GM18505 (cell line): ENCODE measurements at regions not wholly inside any gene's neighbourhood (a gene's known extent, or its start where the extent isn't known, plus 50 kb on each side); places are given as distances from the start of the nearest gene placed in this dataset.

Source experiments
- ATAC-seq: cut with Tn5 transposase; IDR thresholded peaks from one replicate; pipeline ENCODE4 v1.9.1; 2021; ENCODE audit not compliant: unreplicated experiment
- POLR2A ChIP-seq: IDR thresholded peaks from 4 replicates; pipeline ENCODE4 v1.6.1; 2011; ENCODE audit warnings: borderline replicate concordance; ENCODE audit not compliant: insufficient read depth, insufficient read length; ENCODE audit errors: extremely low read depth

- TF ChIP-seq POLR2A, result no peak
These were observed 555.9 kb downstream of the VRK1 start for GRCh38 chr14:97353102-97353501.

DNA sequence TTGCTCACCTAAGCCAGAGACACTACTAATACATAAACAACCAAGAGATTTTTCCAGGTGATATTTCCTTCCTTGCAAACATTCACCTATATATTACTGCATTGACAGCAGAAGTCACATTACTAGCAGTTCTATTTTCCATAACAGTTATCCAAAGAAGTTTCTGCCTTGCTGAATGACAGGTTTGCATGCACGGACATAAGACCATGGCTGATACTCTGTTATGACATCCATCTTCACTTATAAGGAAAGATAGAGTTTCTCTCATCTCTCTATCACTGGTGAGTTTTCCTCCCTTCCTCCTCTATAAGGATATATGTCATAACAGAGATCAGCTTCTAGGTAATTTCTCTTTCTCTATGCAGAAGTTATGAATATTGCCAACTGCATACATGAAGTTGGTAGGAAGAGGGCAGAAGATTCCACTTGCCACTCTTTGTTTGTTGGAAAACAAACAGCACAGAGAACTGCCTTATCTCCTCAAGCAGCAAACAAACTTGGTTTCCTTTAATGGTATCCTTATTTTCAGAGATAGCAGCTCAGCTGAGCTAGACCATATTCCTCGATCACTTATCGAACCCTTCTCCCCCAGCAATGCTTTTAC, 557.0 kb downstream of the VRK1 start:
- ATAC-seq, result no peak
- TF ChIP-seq POLR2A, result no peak

More at GRCh38 chr14:97353102-97353501, 555.9 kb downstream of the VRK1 start:
- no peak for ATAC-seq

- ATAC-seq, result no peak
- TF ChIP-seq POLR2A, result no peak
These were observed 562.2 kb downstream of the VRK1 start for GRCh38 chr14:97359341-97359740.

DNA sequence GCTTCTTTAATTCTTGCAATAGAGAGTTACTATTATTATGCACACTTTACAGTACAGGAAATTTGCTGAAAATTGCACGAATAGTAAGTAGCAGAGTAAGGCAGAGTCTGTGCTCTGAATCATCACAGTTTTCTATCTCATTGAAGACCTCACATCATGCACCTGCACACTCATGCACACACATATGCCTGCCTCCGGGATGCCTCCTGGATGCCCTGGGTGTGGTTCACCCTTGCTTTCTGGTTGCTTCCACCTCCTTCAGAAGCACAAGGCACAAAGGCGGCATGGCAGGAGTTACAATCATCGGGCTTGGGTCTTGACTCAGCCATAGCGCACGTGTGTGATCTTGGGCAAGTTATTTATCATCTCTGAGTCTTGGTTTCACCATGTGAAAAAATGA, 564.0 kb downstream of the VRK1 start:
- TF ChIP-seq POLR2A, result no peak
- no peak for ATAC-seq

GRCh38 chr14:97361958-97362357, 564.8 kb downstream of the VRK1 start:
- ATAC-seq, result no peak
- no peak for TF ChIP-seq POLR2A

GRCh38 chr14:97366400-97366799, 569.2 kb downstream of the VRK1 start:
- no peak for ATAC-seq
- TF ChIP-seq POLR2A, result no peak

DNA sequence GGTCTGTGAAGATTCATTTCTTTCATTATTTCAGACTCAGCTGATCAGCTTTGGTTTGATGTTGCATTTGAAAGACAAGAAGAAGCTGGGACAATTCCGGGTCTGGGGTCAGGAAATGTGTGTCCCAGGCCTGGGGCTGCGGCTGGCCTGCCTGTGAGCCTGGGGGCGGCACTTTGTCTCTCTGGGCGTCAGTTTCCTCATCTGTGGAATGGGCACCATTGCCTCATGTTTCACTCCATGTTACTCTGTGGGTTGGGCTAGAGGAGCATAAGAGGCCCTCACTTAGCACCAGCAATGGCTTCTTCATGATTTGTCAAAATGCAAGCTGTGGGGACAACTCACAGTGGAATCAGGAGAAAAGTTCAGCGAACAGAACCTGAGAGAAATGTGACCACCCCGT, 570.1 kb downstream of the VRK1 start:
- no peak for TF ChIP-seq POLR2A
- no peak for ATAC-seq

DNA sequence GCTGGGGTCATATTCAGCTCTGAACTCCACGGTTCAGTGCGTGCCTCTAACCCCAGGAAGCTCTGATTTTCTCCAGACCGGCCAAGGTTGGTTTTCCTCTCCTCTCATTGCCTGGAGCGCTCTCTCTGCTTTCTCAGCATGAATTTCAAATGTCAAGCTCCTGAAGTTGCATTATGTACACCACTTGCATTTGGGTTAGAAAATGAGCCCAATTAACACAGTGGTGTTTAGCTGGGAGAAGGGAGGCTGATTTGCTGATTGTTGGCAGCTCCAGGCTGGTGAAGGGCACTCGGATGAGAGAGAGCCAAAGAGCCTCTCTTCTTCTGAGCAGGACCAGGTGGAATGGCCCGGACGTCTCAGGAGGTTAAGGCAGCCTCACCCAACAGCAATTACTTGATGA, 570.9 kb downstream of the VRK1 start:
- no peak for TF ChIP-seq POLR2A
- ATAC-seq, result no peak

DNA sequence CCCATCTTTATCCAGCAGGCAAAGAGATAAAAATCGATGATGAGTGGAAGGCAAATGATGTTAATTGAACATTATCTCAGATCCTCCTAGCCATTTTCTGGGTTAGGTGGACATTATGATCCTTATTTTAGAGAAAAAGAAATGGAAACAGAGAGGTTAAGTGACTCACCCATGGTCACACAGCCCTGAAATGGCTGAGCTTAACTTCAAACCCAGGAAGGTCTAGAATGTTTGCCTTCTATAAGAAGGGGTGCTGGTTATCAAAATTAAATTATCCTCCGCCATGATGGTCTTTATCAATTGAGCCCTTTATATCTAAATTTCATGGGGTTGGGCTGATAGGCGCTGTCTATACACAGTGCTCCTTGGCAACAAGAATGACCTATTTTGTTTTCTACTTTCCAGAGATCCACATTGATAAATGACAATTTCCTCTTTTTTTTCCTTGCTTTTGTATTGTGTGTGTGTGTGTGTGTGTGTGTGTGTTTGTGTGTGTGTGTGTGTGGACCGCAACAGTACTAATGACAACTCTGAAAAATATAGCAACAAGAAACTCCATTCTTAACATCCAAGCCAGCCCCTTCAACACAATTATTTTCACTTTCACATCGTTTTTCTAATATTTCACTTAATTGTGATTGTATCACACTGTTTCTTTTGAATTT, 571.9 kb downstream of the VRK1 start:
- no peak for ATAC-seq
- no peak for TF ChIP-seq POLR2A

DNA sequence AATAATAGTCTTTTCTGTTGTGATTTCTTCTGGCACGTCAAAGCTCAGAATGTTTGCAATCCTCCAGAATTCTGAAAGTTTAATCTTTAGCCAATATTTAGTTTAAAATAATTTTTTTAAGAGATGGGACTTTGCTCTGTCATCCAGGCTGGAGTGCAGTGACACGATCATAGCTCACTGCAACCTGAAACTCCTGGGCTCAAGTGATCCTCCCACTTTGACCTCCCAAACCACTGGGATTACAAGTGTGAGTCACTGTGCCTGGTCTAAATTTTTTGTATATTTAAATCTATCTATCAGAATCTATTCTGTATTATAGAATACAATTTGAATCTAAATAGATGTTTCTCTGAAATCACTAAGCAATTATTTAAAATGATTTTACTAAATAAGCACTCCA, 572.7 kb downstream of the VRK1 start:
- TF ChIP-seq POLR2A, result no peak
- ATAC-seq, result no peak

GRCh38 chr14:97376310-97376709, 579.1 kb downstream of the VRK1 start:
- no peak for TF ChIP-seq POLR2A
- no peak for ATAC-seq

DNA sequence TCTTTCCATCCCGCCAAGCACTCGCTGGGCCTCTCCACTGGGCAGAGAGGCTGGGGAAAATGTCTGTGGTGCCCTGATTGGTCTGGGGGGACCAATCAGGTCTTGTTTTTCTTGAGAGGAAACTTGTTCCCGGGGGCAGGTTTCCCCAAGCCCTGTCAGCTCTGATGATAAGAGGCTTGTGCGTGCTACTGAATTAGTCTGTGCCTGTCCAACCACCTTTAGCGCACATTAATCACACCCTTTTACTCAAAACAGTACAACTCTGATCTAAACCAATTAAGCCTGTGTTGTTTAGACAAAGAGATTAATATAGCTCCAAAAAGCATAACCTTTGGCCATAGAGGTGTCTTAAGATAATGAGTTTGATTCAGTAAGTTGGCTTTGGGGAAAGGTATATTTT, 580.4 kb downstream of the VRK1 start:
- ATAC-seq, result no peak
- TF ChIP-seq POLR2A, result no peak

GRCh38 chr14:97379091-97379531, 581.9 kb downstream of the VRK1 start:
- no peak for ATAC-seq
- no peak for TF ChIP-seq POLR2A

GRCh38 chr14:97380539-97380941, 583.4 kb downstream of the VRK1 start:
- ATAC-seq, result no peak
- TF ChIP-seq POLR2A, result no peak
